HG03342 (cell line): ENCODE measurements at regions not wholly inside any gene's neighbourhood (a gene's known extent, or its start where the extent isn't known, plus 50 kb on each side); places are given as distances from the start of the nearest gene placed in this dataset.
"Not testable (repeated sequence)": the region's sequence is repeated elsewhere in the genome, so short reads cannot be mapped to it uniquely, and the experiment has no call there.

Experiments
- ATAC-seq: cut with Tn5 transposase; IDR thresholded peaks from one replicate; pipeline ENCODE4 v1.9.1; 2021; ENCODE audit warnings: mild to moderate bottlenecking, moderate library complexity; ENCODE audit not compliant: unreplicated experiment

GRCh38 chr1:60826320-60827094 is 255.9 kb upstream of the NFIA start:
- ATAC-seq: no peak

- ATAC-seq: no peak
Observed at GRCh38 chr1:60825593-60825992, 256.8 kb upstream of the NFIA start.

GRCh38 chr1:60823151-60823550 is 259.2 kb upstream of the NFIA start:
- ATAC-seq: no peak

GRCh38 chr1:60822252-60822651 is 260.1 kb upstream of the NFIA start:
- no peak for ATAC-seq

GRCh38 chr1:60821156-60821555 is 261.2 kb upstream of the NFIA start:
- no peak for ATAC-seq

- no peak for ATAC-seq
Observed at GRCh38 chr1:60818969-60819701, 263.2 kb upstream of the NFIA start.

GRCh38 chr1:60813071-60813470 is 269.3 kb upstream of the NFIA start:
- ATAC-seq: no peak

- ATAC-seq: no peak
Observed at GRCh38 chr1:60809204-60809980, 273.0 kb upstream of the NFIA start.

- ATAC-seq: no peak
Observed at GRCh38 chr1:60808676-60809075, 273.7 kb upstream of the NFIA start.

- ATAC-seq: no peak
Observed at GRCh38 chr1:60802884-60803283, 279.5 kb upstream of the NFIA start.

- no peak for ATAC-seq
Observed at GRCh38 chr1:60797351-60797750, 285.0 kb upstream of the NFIA start.

GRCh38 chr1:60791226-60791625 is 291.1 kb upstream of the NFIA start:
- no peak for ATAC-seq

- ATAC-seq: not testable (repeated sequence)
Observed at GRCh38 chr1:60773099-60773498, 309.3 kb upstream of the NFIA start.

- ATAC-seq: no peak
Observed at GRCh38 chr1:60769082-60769481, 313.3 kb upstream of the NFIA start.

- peak; percentile 67 for ATAC-seq
Observed at GRCh38 chr1:60765204-60765603, 317.2 kb upstream of the NFIA start.

- ATAC-seq: no peak
Observed at GRCh38 chr1:60764489-60764888, 317.9 kb upstream of the NFIA start.

GRCh38 chr1:60763741-60764140 is 318.6 kb upstream of the NFIA start:
- no peak for ATAC-seq

GRCh38 chr1:60762911-60763310 is 319.4 kb upstream of the NFIA start:
- ATAC-seq: no peak

- ATAC-seq: no peak
Observed at GRCh38 chr1:60762176-60762575, 320.2 kb upstream of the NFIA start.

- ATAC-seq: no peak
Observed at GRCh38 chr1:60759291-60759690, 323.1 kb upstream of the NFIA start.

GRCh38 chr1:60757485-60757884 is 324.9 kb upstream of the NFIA start:
- ATAC-seq: no peak
